NCI-H1092 (cell line): ENCODE measurements at regions not wholly inside any gene's neighbourhood (a gene's known extent, or its start where the extent isn't known, plus 50 kb on each side); places are given as distances from the start of the nearest gene placed in this dataset.
A peak's percentile ranks its signal among the peaks of the same experiment; 100 is the strongest.

Source experiments
- DNase-seq: peaks from one replicate; lab custom pipeline; 2025; lab: John Stamatoyannopoulos, UW

DNA sequence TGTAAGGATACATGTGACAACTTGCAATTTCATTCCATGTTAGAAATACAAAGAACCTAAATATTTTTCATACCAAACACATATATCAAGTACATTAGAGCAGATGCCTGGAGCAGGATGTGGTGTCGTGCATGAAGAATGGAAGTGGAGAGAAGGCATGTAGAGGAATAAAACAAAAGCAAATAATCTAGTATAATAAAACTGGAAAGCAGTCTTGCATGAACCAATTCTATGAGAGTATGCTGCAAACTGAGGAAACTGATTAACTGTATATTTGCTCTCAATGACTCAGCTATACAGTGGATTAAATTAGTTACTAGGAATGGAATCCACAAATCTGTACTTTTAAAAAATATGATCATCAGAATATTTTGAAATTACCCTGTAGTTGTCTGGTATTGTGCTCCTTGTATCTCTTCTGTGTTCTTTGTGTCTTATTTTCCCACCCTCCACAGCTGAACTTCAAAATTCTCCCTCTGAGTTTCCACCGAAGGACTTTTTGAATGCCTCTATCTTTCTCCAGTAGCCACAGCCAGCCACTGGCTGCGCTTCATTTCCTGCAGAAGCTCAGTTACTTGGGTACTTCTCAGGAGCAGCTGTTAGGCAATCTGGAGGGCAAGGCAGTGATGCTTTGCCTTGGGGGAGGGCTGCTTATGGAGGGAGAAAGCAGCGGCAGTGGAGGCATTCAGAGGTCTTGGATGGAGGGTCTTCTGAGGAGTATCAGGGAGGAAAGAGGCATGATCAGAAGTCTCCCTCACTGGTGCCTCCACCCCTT, 608.0 kb downstream of the BRINP1 start:
- DNase-seq, result no peak

DNA sequence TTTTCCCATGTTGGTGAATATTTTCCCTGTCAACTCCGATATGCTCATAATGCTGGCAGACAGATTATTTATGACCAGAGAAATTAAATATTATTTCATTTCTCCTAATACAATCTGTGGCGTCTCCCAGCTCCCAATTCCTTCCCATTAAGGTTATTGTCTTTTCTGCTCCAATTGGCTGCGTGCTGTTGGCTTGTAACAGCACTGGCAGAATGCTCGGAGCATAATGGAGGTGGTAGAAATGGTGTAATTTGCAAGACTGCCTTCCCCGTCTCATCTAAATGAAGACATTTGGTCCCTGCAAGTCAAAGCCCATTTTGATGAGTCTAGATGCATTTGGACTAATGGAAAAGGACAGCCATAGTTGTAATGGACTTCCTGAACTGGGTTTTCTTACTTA, 601.7 kb downstream of the BRINP1 start:
- no peak for DNase-seq

DNA sequence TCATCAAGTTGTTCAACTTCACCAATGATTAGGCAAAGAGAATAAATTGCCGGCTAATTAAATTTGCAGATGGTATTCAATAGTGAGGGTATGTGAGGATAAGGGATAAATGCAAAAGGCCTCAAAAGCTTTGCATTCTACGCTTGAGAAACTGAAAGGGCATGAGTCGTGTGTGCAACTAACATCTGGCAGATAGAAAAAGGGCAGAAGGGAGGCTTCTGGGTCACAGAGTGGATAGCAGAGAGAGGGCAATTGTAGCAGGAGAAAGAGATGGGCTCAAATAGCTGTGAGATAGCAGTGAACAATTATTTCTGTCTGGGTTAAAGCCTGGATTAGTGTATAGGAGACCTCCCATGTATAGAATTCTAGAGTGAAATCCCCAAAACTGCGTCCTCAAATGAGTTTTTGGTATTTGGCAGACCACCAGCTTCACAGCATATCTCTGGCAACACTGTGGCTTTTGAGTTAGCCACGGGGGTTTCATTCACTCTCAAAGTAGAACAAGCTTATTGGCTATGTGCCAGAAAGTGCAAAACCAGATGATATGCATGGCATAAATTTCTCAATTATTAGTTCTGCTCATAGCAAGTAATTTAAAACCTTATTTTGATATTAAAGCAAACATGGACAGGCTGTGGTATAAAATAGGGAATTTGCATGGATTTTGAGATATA, 586.3 kb downstream of the BRINP1 start:
- DNase-seq, result peak; percentile 1

DNA sequence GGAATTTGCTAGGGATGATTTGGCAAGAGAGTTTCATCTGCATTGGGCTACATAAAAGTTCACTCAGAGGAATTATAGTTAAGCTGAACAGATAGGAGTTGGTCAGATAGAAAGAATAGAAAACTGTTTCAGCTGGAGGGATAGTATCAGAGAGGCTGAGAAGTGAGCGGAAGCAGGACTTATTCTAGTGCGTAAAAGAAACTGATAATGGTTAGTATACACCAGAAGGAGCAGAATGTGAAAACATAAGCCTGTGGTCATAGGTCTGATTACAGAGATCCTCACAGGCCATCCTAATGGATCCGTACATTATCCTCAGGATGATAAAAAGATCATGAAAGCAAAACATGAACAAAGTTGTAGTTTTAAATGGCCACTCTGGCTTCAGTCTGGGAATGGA, 585.2 kb downstream of the BRINP1 start:
- no peak for DNase-seq

DNA sequence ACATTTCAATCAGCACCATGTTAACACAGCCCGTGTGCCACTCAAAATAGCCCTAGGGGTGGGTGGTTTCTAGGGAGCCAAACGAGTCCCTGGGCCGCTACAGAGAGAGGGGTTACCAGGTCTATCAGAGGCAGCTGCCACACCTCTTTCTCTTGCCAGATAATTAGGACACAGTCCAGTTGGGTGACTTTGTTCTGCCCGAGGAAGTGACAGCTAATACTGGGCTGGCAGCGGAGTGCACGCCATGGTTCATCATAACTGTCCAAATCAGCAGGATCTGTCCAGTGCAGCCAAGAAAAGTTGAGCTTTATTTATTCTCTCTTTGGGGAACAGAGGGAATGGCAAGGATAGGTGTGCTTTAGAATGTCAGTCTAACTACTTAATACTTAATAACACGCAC, 583.8 kb downstream of the BRINP1 start:
- no peak for DNase-seq

DNA sequence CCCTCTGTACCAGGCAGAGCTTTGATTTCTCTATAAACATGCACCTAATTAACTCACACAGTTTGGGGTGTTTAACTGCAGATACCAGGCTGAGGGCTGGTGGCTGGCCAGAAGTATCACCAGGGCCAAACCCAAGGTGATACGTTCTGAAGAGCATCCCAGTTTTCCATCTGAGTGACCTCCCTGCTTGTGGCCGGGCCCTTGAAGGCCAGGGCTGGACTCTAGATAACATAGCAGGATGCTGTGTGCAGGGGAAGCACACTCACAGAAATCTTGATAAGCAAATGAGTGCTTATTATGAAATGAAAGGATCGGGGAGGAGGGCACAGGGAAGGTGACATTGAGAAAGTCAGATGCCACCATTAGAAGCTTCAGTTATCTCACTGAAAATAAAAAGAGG, 582.4 kb downstream of the BRINP1 start:
- DNase-seq, result no peak

DNA sequence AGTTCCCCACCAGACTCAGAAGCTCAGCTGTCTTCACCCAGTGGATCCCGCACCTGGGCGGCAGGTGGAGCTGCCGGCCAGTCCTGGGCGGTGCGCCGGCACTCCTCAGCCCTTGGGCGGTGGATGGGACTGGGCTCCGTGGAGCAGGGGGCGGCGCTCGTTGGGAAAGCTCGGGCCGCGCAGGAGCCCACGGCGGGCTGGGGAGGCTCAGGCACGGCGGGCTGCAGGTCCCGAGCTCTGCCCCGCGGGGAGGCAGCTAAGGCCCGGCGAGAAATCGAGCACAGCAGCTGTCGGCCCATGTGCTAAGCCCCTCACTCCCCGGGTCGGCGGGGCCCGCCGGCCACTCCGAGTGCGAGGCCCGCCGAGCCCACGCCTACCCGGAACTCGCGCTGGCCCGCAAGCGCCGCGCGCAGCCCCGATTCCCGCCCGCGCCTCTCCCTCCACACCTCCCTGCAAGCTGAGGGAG, 560.0 kb downstream of the BRINP1 start:
- DNase-seq, result no peak

DNA sequence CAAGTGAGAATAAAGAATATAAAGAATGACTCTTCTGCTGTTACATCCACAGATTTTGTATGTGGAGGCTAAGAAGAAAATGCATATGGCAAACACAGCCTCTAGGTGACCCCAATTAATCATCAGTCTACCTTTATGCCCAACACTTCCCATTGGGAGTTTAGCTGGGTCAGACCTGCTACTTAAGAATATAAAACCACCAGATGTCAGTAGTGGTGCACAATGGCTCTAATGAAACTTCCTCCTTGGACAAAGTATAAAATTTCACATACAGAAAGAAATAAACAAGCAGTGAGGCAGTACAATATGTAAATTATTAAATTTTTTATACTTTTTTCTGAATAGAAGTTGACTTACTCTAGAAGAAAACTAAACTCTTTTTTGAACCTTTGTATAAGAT, 539.9 kb downstream of the BRINP1 start:
- DNase-seq, result no peak

DNA sequence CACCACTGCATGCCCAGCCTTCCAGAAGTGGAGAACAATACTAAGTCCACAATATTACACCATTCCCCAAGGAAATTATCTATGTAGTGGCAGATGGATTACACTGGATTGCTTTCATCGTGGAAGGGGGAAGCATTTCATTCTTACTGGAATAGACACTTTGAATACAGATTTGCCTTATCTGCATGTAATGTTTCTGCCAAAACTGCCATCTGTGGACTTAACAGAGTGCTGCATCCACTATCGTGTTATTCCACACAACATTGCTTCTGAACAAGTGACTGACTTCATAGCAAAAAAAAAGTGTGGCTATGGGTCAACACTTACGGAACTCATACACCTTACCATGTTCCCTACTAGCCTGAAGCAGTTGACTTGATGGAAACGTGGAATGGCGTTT, 536.9 kb downstream of the BRINP1 start:
- DNase-seq, result no peak

DNA sequence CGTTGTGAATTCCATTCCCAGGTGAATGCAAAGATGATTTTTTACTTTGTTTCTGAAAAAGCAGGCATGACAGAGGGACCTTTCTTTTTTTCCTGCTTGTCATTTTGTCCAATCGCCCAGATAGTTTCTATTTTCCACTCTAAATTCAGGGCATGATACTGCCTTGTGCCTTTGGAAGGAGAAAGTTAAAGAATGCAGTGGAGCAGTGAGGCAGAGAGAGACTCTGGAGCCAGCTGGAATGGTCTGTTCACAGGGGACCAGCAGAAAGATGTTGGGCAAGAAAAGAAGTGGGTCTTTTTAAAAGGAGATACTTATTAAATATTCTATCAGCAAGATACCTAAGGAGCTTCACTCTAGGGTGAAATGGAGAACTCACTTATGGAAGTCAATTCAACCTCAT, 532.3 kb downstream of the BRINP1 start:
- no peak for DNase-seq

DNA sequence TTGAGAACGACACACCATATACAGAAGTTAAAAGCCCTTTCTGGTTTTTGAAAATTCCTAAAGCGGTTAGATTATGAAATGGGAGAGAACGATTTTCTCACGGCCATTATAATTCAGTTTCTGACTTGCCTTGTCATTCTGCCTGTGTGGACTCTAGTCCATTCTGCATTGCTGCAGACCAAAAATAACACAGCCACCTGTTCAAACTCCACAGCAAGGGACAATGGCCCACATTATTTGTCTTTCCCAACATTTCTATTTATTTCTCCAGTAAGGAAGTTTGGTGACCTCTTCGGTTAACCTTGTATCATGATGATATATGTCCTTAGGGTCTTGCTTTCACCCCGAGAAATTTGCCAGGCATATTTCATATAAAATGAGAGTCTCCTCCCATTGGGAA, 497.7 kb downstream of the BRINP1 start:
- DNase-seq, result no peak

DNA sequence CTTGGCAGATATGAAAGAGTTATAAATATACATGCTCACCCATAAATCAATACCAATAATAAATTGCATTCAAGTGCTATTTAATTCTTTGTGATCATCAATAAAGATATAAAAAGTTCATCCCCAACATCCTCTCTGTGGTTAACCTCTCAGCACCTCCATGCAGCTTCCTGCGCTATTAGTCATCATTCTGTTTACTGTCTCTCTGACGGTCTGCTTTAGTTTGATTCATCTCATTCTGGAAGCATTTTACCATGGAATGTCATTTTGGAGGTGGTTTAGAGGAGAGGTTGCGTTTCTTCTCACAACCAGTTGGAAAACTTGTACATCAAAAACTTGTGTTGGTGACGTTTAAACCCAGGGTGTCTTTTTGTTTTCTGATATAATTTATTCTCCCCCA, 486.6 kb downstream of the BRINP1 start:
- no peak for DNase-seq

DNA sequence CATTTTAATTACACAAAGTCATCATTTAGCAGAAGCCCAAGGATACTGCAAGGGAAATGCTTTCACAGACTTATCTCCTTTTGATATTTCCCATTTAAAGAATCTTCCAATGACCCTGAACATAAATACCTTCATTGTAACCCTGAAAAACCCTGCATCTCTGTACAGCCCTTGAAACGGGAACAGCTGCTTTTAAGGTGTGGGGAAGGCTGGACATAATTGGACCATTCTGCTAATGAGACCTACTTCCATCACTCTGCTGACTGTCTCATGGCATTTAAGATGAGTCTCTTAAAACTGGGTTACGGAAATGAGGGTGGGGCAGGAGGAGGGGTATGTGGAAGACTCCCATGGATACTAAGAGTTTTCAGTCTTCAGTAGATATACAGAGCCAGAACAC, 485.8 kb downstream of the BRINP1 start:
- DNase-seq, result no peak

DNA sequence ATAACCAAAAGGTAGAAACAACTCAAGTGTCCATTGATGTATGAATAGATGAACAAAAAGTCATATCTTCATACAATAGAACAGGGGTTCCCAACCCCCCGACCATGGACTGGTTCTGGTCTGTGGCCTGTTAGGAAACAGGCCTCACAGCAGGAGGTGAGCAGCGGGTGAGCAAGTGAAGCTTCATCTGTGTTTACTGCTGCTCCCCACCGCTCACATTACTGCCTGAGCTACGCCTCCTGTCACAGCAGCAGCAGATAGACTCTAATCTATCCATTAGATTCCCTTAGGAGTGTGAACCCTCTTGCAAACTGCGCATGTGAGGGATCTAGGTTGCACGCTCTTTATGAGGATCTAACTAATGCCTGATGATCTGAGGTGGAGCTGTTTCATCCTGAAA, 478.0 kb downstream of the BRINP1 start:
- no peak for DNase-seq

DNA sequence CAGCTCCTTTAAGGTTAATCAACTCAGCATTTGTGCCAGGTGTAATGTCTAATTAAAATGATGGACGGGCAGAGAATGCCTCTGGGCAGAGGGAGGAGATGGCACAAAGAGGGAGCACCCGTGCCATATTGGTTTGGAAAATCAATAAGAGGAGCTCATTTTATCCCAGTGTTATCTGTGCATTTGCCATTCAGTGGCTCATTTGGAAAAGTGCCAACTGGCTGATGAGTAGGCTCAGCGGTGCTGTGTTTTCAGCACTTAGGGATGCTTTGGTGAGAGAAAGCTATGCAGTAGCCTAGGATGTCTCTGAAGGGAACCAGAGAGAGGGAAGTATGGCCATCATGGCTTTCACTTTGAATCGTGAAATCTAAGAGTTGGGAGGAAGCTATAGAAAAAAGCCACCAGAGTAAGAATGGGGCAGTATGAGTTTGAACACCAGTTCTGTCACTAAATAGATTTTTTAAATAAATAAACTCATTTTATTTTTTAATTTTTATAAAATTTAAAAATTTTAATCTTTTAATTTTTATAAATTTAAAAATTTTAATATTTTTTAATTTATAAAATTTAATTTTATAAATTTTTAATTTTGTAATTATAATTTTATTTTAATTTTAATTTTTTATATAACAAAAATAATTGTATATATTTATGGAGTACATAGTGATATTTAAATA, 472.8 kb downstream of the BRINP1 start:
- peak; percentile 85 for DNase-seq

DNA sequence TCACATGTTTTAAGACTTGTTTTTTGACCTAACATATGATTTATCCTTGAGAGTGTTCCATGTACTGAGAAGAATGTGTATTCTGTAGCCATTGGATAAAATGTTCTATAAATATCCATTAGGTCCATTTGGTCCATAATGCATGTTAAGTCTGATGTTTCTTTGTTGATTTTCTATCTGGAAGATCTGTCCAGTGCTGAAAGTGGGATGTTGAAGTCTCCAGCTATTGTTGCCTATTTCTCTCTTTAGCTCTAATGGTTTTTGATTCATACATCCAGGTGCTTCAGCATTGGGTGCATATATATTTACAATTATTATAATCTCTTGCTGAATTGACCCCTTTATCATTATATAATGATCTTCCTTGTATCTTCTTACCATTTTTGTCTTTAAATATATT, 451.1 kb downstream of the BRINP1 start:
- no peak for DNase-seq

DNA sequence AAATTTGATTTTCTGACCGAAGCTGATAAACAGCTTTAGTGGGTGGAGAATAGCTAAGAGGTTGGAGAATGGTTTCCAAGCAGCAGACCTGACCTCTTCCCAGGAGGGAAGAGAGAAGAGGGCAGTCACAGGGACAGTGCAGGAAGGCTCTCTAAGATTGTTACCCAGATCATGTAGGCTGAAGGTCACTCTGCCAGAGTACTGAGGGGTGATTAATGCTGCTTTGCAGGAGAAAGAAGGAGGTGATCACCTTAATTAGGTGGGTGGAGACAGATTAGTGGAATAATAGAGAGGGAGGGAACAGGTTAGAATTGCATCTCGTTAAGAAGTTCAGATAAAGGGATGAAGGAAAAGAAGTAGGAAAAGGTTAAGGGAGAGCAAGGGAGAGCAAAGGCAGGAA, 440.5 kb downstream of the BRINP1 start:
- no peak for DNase-seq

DNA sequence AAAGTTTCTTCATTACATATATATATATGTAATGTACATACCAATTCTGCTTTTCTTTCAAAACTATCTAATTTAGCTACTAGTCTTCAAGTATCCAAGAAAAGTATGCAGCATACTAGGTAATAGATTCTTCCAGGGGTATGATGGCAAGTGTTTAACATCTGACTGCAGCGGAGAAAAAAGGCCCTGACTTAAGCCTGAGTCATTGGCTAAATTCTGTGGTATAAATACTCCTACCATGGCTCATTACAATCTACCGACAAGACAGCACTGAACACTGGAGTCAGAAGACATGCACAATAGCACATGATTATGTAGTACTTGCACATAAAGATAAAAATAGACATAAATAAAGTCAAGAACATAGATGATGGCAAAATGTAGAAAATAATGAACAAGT, 439.9 kb downstream of the BRINP1 start:
- no peak for DNase-seq

DNA sequence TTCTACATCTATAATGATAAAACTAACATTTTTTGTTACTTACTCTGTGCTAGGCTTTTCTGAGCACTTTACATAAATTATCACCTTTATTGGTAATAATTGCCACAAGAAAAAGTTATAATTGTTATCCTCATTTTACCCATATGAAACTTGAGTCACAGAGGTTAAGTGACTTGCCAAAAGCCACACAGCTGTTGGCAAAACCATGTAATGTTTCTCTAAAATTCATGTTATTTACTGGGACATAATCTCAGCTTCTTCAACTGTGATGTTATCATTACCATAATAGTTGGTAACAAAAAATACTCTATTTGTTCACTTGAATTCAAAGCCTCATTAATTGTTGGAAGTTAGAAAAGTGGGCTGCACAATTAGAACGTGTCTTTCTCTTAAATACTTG, 437.3 kb downstream of the BRINP1 start:
- no peak for DNase-seq

DNA sequence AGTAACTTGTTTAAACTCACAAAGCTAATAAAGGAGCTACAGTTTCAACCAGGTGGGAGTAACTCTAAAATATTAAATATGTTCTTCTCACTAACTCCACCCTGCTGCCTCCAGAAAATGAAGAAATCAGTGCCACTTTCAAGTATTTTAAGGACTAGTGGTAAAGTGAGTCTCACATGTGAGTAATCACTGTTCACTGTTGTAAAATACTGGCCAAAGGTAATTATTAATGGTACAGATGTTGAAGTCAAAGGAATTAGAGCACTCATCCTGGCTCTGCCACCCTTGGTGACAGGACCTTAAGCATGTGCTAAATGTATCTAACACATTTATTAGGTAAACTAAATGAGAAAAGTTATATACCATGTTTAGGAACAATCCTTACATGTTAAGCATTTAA, 430.7 kb downstream of the BRINP1 start:
- no peak for DNase-seq

DNA sequence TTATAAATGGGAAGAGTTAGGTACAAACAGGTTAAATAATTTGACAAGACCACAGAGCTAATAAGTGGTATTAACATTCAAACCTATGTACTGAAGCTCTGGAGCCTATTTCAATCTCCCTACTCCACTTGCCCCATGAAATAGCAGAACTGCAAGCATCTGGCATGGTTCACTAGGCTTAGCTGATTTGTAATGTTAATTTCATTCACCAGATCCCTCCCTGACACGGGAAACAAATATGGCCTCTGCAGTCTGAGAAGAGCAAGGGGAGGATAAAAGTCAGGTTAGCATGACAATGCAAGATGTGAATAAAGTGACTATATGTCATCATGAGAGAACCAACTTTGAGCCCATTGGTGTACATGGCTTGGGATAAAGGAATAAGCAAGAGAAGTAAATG, 428.8 kb downstream of the BRINP1 start:
- no peak for DNase-seq

DNA sequence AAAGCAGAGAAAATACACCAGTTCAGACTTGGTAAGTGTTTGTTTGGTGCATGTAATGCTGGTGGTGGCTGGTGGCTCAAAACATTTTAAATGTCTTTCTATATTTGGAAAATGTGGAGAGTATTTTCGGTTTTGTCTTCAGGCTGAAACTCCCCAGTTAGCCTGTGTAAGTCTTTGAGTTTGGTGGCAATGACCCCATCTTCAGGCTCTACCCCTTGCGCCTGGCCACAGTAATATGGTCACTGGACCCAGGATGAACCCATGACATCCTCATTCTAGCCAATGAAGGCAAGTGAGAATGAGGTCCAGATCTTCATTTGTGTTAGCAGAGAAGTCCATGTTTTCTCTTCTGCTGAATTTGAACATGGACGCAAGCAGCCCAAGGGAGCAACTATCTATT, 422.6 kb downstream of the BRINP1 start:
- no peak for DNase-seq

DNA sequence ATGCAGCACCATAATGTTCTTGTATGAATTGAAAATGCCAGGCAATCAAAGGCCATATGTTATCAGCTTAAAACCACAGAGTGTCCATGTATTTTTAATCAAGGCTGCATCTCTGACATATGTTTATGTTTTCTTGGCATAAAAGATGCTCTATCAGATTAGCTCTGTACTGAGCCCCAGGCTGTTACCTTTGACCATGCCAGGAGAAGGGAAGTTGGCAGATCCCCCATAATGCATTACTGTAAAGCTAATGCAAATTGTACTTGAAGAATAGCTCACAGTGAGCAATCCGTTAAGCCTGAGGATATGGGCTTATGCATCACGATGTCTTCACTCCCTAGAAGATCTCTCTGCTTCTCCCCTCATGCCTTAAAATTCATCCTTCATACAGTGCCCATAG, 414.4 kb downstream of the BRINP1 start:
- DNase-seq, result no peak
